Skeletal muscle tissue (tissue), 3 donors: ENCODE measurements at regions not wholly inside any gene's neighbourhood (a gene's known extent, or its start where the extent isn't known, plus 50 kb on each side); places are given as distances from the start of the nearest gene placed in this dataset.

Experiments used
- H3K27ac ChIP-seq: one replicate; pipeline ENCODE4 v1.7.0; 2013; ENCODE audit warnings: mild to moderate bottlenecking, low read depth, low read length, inconsistent platforms
- H3K27me3 ChIP-seq, 3 donors: one replicate each; pipeline ENCODE4 v1.7.0; 2013; ENCODE audit warnings: low read length in 3 of 3; ENCODE audit not compliant: control insufficient read depth in 3 of 3, insufficient read depth in 3 of 3
- H3K36me3 ChIP-seq, 3 donors: one replicate each; pipeline ENCODE4 v1.7.0; 2013; ENCODE audit warnings: low read length in 3 of 3; ENCODE audit not compliant: control insufficient read depth in 3 of 3, insufficient read depth in 3 of 3
- H3K4me1 ChIP-seq, 3 donors: one replicate each; pipeline ENCODE4 v1.7.0; 2013; ENCODE audit warnings: low read length in 3 of 3, mild to moderate bottlenecking in 3 of 3; ENCODE audit not compliant: control insufficient read depth in 3 of 3, insufficient read depth in 3 of 3
- H3K4me3 ChIP-seq, 3 donors: one replicate each; pipeline ENCODE4 v1.7.0; 2013; ENCODE audit warnings: low read length in 3 of 3
- H3K9ac ChIP-seq, 3 donors: one replicate each; pipeline ENCODE4 v1.7.0; 2013; ENCODE audit warnings: low read length in 3 of 3, mild to moderate bottlenecking in 3 of 3, moderate library complexity in 2 of 3, low read depth in 1 of 3
- H3K9me3 ChIP-seq, 3 donors: one replicate each; pipeline ENCODE4 v1.7.0; 2013; ENCODE audit warnings: low read length in 3 of 3; ENCODE audit not compliant: control insufficient read depth in 3 of 3
- donor health status: Osteomylitis.

- H3K9ac ChIP-seq, result no peak overlapping the region
- H3K36me3 ChIP-seq, result no peaks in the 10 kb centered on the region
- no peak overlapping the region for H3K4me3 ChIP-seq
- H3K27ac ChIP-seq, result no peak overlapping the region
- no peaks in the 10 kb centered on the region for H3K4me1 ChIP-seq
- H3K27me3 ChIP-seq, result no peaks in the 10 kb centered on the region
- H3K9me3 ChIP-seq, result no peaks in the 10 kb centered on the region
These were observed 332.1 kb upstream of the DACH1 start for GRCh38 chr13:72198967-72199560.

GRCh38 chr13:72198042-72198441 is 331.0 kb upstream of the DACH1 start:
- Histone ChIP-seq H3K4me3 (no peak overlapping the region), H3K9ac (no peak overlapping the region), H3K27me3 (no peaks in the 10 kb centered on the region), H3K36me3 (no peaks in the 10 kb centered on the region), H3K27ac (no peak overlapping the region), H3K4me1 (no peaks in the 10 kb centered on the region), H3K9me3 (no peaks in the 10 kb centered on the region)

- Histone ChIP-seq H3K27ac (no peak overlapping the region), H3K9ac (no peak overlapping the region), H3K27me3 (no peaks in the 10 kb centered on the region), H3K36me3 (no peaks in the 10 kb centered on the region), H3K4me3 (no peak overlapping the region), H3K4me1 (no peaks in the 10 kb centered on the region), H3K9me3 (no peaks in the 10 kb centered on the region)
These were observed 328.2 kb upstream of the DACH1 start for GRCh38 chr13:72195044-72195704.

GRCh38 chr13:72194523-72194922 is 327.5 kb upstream of the DACH1 start:
- Histone ChIP-seq H3K36me3 (no peaks in the 10 kb centered on the region), H3K27me3 (no peaks in the 10 kb centered on the region), H3K4me1 (no peaks in the 10 kb centered on the region), H3K9ac (no peak overlapping the region), H3K27ac (no peak overlapping the region), H3K4me3 (no peak overlapping the region), H3K9me3 (no peaks in the 10 kb centered on the region)

- no peak overlapping the region for H3K27ac ChIP-seq
- no peaks in the 10 kb centered on the region for H3K4me1 ChIP-seq
- H3K36me3 ChIP-seq, result no peaks in the 10 kb centered on the region
- H3K9ac ChIP-seq, result no peak overlapping the region
- H3K9me3 ChIP-seq, result no peaks in the 10 kb centered on the region
- H3K27me3 ChIP-seq, result no peaks in the 10 kb centered on the region
- no peak overlapping the region for H3K4me3 ChIP-seq
These were observed 319.9 kb upstream of the DACH1 start for GRCh38 chr13:72186730-72187422.

- no peaks in the 10 kb centered on the region for H3K9me3 ChIP-seq
- no peaks in the 10 kb centered on the region for H3K36me3 ChIP-seq
- no peaks in the 10 kb centered on the region for H3K4me1 ChIP-seq
- H3K9ac ChIP-seq, result no peak overlapping the region
- no peak overlapping the region for H3K27ac ChIP-seq
- H3K4me3 ChIP-seq, result no peak overlapping the region
- H3K27me3 ChIP-seq, result no peaks in the 10 kb centered on the region
These were observed 318.8 kb upstream of the DACH1 start for GRCh38 chr13:72185776-72186175.

GRCh38 chr13:72181661-72182060 is 314.7 kb upstream of the DACH1 start:
- Histone ChIP-seq H3K27me3 (no peaks in the 10 kb centered on the region), H3K27ac (no peak overlapping the region), H3K4me3 (no peak overlapping the region), H3K9me3 (no peaks in the 10 kb centered on the region), H3K9ac (no peak overlapping the region), H3K4me1 (no peaks in the 10 kb centered on the region), H3K36me3 (no peaks in the 10 kb centered on the region)

GRCh38 chr13:72180253-72180952 is 313.4 kb upstream of the DACH1 start:
- no peaks in the 10 kb centered on the region for H3K27me3 ChIP-seq
- H3K9ac ChIP-seq, result no peak overlapping the region
- no peak overlapping the region for H3K4me3 ChIP-seq
- no peaks in the 10 kb centered on the region for H3K4me1 ChIP-seq
- no peak overlapping the region for H3K27ac ChIP-seq
- no peaks in the 10 kb centered on the region for H3K9me3 ChIP-seq
- no peaks in the 10 kb centered on the region for H3K36me3 ChIP-seq

- H3K4me3 ChIP-seq, result no peak overlapping the region
- no peaks in the 10 kb centered on the region for H3K9me3 ChIP-seq
- H3K4me1 ChIP-seq, result no peaks in the 10 kb centered on the region
- no peaks in the 10 kb centered on the region for H3K27me3 ChIP-seq
- no peak overlapping the region for H3K9ac ChIP-seq
- no peaks in the 10 kb centered on the region for H3K36me3 ChIP-seq
- no peak overlapping the region for H3K27ac ChIP-seq
These were observed 307.5 kb upstream of the DACH1 start for GRCh38 chr13:72174549-72174948.

- Histone ChIP-seq H3K9ac (no peak overlapping the region), H3K4me3 (no peak overlapping the region), H3K4me1 (no peaks in the 10 kb centered on the region), H3K9me3 (no peaks in the 10 kb centered on the region), H3K36me3 (no peaks in the 10 kb centered on the region), H3K27ac (no peak overlapping the region), H3K27me3 (no peaks in the 10 kb centered on the region)
These were observed 303.6 kb upstream of the DACH1 start for GRCh38 chr13:72170571-72170970.
